AG09319 (cell line): ENCODE measurements at regions not wholly inside any gene's neighbourhood (a gene's known extent, or its start where the extent isn't known, plus 50 kb on each side); places are given as distances from the start of the nearest gene placed in this dataset.
"Not testable (repeated sequence)": the region's sequence is repeated elsewhere in the genome, so short reads cannot be mapped to it uniquely, and the experiment has no call there.

Source experiments
- DNase-seq: peaks from one replicate; pipeline ENCODE4 v3.0.0-alpha.2; 2010; ENCODE audit warnings: low read depth; ENCODE audit errors: extremely low read depth
- CTCF ChIP-seq: IDR thresholded peaks from 2 replicates; pipeline ENCODE4 v1.5.1; 2011; ENCODE audit warnings: low read depth, mild to moderate bottlenecking, inconsistent platforms, low read length, moderate library complexity

GRCh38 chr4:140222171-140222570 lies 68.2 kb upstream of the MAML3 start:
- TF ChIP-seq CTCF = no peak
- no peak for DNase-seq

GRCh38 chr4:140220058-140220457 lies 66.1 kb upstream of the MAML3 start:
- no peak for DNase-seq
- no peak for TF ChIP-seq CTCF

- no peak for DNase-seq
- TF ChIP-seq CTCF = no peak
These were observed 65.6 kb upstream of the MAML3 start for GRCh38 chr4:140219567-140219966.

GRCh38 chr4:140219070-140219469 lies 65.1 kb upstream of the MAML3 start:
- DNase-seq = not testable (repeated sequence)

GRCh38 chr4:140213749-140214148 lies 59.8 kb upstream of the MAML3 start:
- TF ChIP-seq CTCF = no peak
- no peak for DNase-seq

GRCh38 chr4:140213116-140213515 lies 59.1 kb upstream of the MAML3 start:
- no peak for TF ChIP-seq CTCF
- no peak for DNase-seq

GRCh38 chr4:140212646-140213045 lies 58.7 kb upstream of the MAML3 start:
- DNase-seq = no peak
- TF ChIP-seq CTCF = no peak

- no peak for TF ChIP-seq CTCF
- DNase-seq = no peak
These were observed 58.2 kb upstream of the MAML3 start for GRCh38 chr4:140212194-140212593.
